Osteoblast (primary cell): ENCODE measurements at regions not wholly inside any gene's neighbourhood (a gene's known extent, or its start where the extent isn't known, plus 50 kb on each side); places are given as distances from the start of the nearest gene placed in this dataset.
A peak's percentile ranks its signal among the peaks of the same experiment; 100 is the strongest.
"Not testable (repeated sequence)": the region's sequence is repeated elsewhere in the genome, so short reads cannot be mapped to it uniquely, and the experiment has no call there.

Source experiments
- DNase-seq: peaks from one replicate; pipeline ENCODE4 v3.0.0; 2011; ENCODE audit warnings: low spot score, mixed read lengths; ENCODE audit not compliant: insufficient read length; ENCODE audit errors: missing footprints
- H2AFZ ChIP-seq: 2 replicates; pipeline ENCODE4 v1.6.0; 2011; ENCODE audit warnings: mild to moderate bottlenecking, low read length
- H3K27ac ChIP-seq: 2 replicates; pipeline ENCODE4 v1.5.1; 2011; ENCODE audit warnings: mild to moderate bottlenecking, low read depth, low read length, moderate library complexity
- H3K27me3 ChIP-seq: 2 replicates; pipeline ENCODE4 v1.6.0; 2012; ENCODE audit warnings: mild to moderate bottlenecking, control low read depth, inconsistent platforms, low read length, moderate library complexity; ENCODE audit not compliant: insufficient read depth
- H3K36me3 ChIP-seq: 2 replicates; pipeline ENCODE4 v1.5.1; 2011; ENCODE audit warnings: mild to moderate bottlenecking, low read length, control low read depth, moderate library complexity; ENCODE audit not compliant: insufficient read depth
- H3K4me1 ChIP-seq: 2 replicates; pipeline ENCODE4 v1.5.1; 2011; ENCODE audit warnings: mild to moderate bottlenecking, low read length, control low read depth, moderate library complexity; ENCODE audit not compliant: insufficient read depth
- H3K4me2 ChIP-seq: 2 replicates; pipeline ENCODE4 v1.6.0; 2011; ENCODE audit warnings: mild to moderate bottlenecking, low read length; ENCODE audit not compliant: insufficient read depth
- H3K4me3 ChIP-seq: fragments of 200-600 bp; sonication (generic); 3 replicates; pipeline ENCODE4 v1.5.1; 2012; ENCODE audit warnings: mild to moderate bottlenecking, low read length, inconsistent platforms; ENCODE audit not compliant: insufficient read depth
- H3K79me2 ChIP-seq: 2 replicates; pipeline ENCODE4 v1.6.0; 2012; ENCODE audit warnings: mild to moderate bottlenecking, low read length, control low read depth, inconsistent platforms; ENCODE audit not compliant: insufficient read depth
- H3K9me3 ChIP-seq: 2 replicates; pipeline ENCODE4 v1.5.1; 2011; ENCODE audit warnings: low read depth, low read length, control low read depth
- H4K20me1 ChIP-seq: 2 replicates; pipeline ENCODE4 v1.6.0; 2012; ENCODE audit warnings: mild to moderate bottlenecking, low read length, control low read depth; ENCODE audit not compliant: insufficient read depth
- CTCF ChIP-seq: IDR thresholded peaks from 2 replicates; pipeline ENCODE4 v1.5.1; 2011; ENCODE audit warnings: mild to moderate bottlenecking, low read depth, low read length, moderate library complexity; ENCODE audit errors: extremely low read depth

GRCh38 chr2:182650704-182651103 lies 65.4 kb upstream of the DNAJC10 start:
- no peak overlapping the region for H3K4me3 ChIP-seq
- peak; percentile 50 for TF ChIP-seq CTCF
- H4K20me1 ChIP-seq = no peaks in the 10 kb centered on the region
- H3K27me3 ChIP-seq = no peaks in the 10 kb centered on the region
- DNase-seq = peak; percentile 56
- H3K79me2 ChIP-seq = no peaks in the 10 kb centered on the region
- no peaks in the 10 kb centered on the region for H3K9me3 ChIP-seq
- no peaks in the 10 kb centered on the region for H3K36me3 ChIP-seq
- H2AFZ ChIP-seq = no peak overlapping the region
- peak overlapping the region; percentile 43 for H3K4me2 ChIP-seq
- H3K4me1 ChIP-seq = peaks cover 5% of the 10 kb centered on the region
- no peak overlapping the region for H3K27ac ChIP-seq

GRCh38 chr2:182652326-182652725 lies 63.7 kb upstream of the DNAJC10 start:
- Histone ChIP-seq H3K27ac (no peak overlapping the region), H3K9me3 (no peaks in the 10 kb centered on the region), H3K36me3 (no peaks in the 10 kb centered on the region), H3K4me2 (no peak overlapping the region), H2AFZ (no peak overlapping the region), H3K4me1 (peaks cover 5% of the 10 kb centered on the region), H3K4me3 (no peak overlapping the region), H3K79me2 (no peaks in the 10 kb centered on the region), H4K20me1 (no peaks in the 10 kb centered on the region), H3K27me3 (no peaks in the 10 kb centered on the region)
- no peak for TF ChIP-seq CTCF
- no peak for DNase-seq

- Histone ChIP-seq H3K9me3 (no peaks in the 10 kb centered on the region), H3K27me3 (peaks cover 12% of the 10 kb centered on the region), H2AFZ (no peak overlapping the region), H3K4me3 (no peak overlapping the region), H3K4me1 (no peaks in the 10 kb centered on the region), H3K4me2 (no peak overlapping the region), H3K27ac (no peak overlapping the region), H4K20me1 (no peaks in the 10 kb centered on the region), H3K36me3 (no peaks in the 10 kb centered on the region), H3K79me2 (no peaks in the 10 kb centered on the region)
- DNase-seq = no peak
- no peak for TF ChIP-seq CTCF
These were observed 60.3 kb upstream of the DNAJC10 start for GRCh38 chr2:182655750-182656149.

GRCh38 chr2:182664212-182664611 lies 51.8 kb upstream of the DNAJC10 start:
- Histone ChIP-seq H3K36me3 (no peaks in the 10 kb centered on the region), H3K4me3 (no peak overlapping the region), H3K4me2 (no peak overlapping the region), H3K27me3 (peaks cover 3% of the 10 kb centered on the region), H3K9me3 (no peaks in the 10 kb centered on the region), H4K20me1 (no peaks in the 10 kb centered on the region), H3K27ac (no peak overlapping the region), H3K79me2 (no peaks in the 10 kb centered on the region), H3K4me1 (no peaks in the 10 kb centered on the region), H2AFZ (no peak overlapping the region)
- no peak for TF ChIP-seq CTCF
- no peak for DNase-seq

- not testable (repeated sequence) for DNase-seq, H3K4me1 ChIP-seq, H3K9me3 ChIP-seq, H3K36me3 ChIP-seq, H3K27me3 ChIP-seq, H3K79me2 ChIP-seq, H3K27ac ChIP-seq, H3K4me3 ChIP-seq, H3K4me2 ChIP-seq, H2AFZ ChIP-seq, H4K20me1 ChIP-seq
These were observed 50.6 kb upstream of the DNAJC10 start for GRCh38 chr2:182665500-182665899.
